ENCODE measurements at regions not wholly inside any gene's neighbourhood (a gene's known extent, or its start where the extent isn't known, plus 50 kb on each side); places are given as distances from the start of the nearest gene placed in this dataset.

DNA sequence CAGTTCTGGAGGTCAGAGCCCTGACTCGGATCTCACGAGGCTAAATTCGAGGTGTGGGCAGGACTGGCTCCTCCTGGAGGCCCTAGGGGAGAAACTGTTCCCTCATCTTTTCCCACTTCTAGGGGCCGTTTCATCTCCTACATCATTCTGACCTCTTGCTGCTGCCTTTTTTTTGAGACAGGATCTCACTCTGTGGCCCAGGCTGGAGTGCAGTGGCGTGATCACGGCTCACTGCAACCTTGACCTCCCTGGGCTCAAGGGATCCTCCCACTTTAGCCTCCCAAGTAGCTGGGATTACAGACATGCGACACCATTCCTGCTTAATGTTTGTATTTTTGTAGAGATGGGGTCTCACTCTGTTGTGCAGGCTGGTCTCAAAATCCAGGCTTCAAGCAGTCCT is 244.1 kb upstream of the GSE1 start:
- Histone ChIP-seq H3K4me2 (no peak overlapping the region), H3F3A (replicated peaks; ENCODE audit: insufficient read depth) (peaks cover 6% of the 10 kb centered on the region), H3K9me3 (no peaks in the 10 kb centered on the region), H3K79me2 (ENCODE audit: insufficient read depth) (peaks cover 12% of the 10 kb centered on the region; the same call in 1 of the 2 replicates), H3K4me3 (ENCODE audit: low read depth in 2 of 2, low read length in 1 of 2) (no peak overlapping the region), H3K27me3 (ENCODE audit: insufficient read depth) (no peaks in the 10 kb centered on the region), H2AFZ (ENCODE audit: low read depth) (no peak overlapping the region), H3K4me1 (ENCODE audit: control insufficient read depth in 1 of 2, insufficient read depth in 2 of 2, low read depth in 1 of 2, low read length in 1 of 2) (peaks cover 25 to 90% of the 10 kb centered on the region in 2 experiments), H3K9me2 (no peaks in the 10 kb centered on the region), H3K27ac (ENCODE audit: low read depth in 2 of 2, low read length in 1 of 2) (peak overlapping the region in 1 of 2 experiments; percentile 95; a peak in 1 of 4 replicates), H3K36me3 (replicated peaks in 1 of 2; ENCODE audit: control insufficient read depth in 1 of 2, insufficient read depth in 2 of 2, low read length in 1 of 2) (no peaks in the 10 kb centered on the region), H3K9ac (no peak overlapping the region), H4K20me1 (ENCODE audit: insufficient read depth) (no peaks in the 10 kb centered on the region)
- 94% methylated on average over 7 of the region's 7 CpGs for WGBS (ENCODE audit: low lambda C conversion rate)
- POLR2A ChIA-PET = interaction anchor here (0.6 kb wide), 1 partner anchor 194 kb away, joined by 4 read pairs; no protein-coding TSS in a partner anchor
- TF ChIP-seq, protein P1, sequence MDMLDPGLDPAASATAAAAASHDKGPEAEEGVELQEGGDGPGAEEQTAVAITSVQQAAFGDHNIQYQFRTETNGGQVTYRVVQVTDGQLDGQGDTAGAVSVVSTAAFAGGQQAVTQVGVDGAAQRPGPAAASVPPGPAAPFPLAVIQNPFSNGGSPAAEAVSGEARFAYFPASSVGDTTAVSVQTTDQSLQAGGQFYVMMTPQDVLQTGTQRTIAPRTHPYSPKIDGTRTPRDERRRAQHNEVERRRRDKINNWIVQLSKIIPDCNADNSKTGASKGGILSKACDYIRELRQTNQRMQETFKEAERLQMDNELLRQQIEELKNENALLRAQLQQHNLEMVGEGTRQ (IDR thresholded peaks at IDR 0.05; ENCODE audit: borderline replicate concordance, low read depth, low read length) = no peak
- TF ChIP-seq NFIC (IDR thresholded peaks at IDR 0.05; ENCODE audit: borderline replicate concordance) = no peak
- TF ChIP-seq PBX3 (IDR thresholded peaks at IDR 0.05) = no peak
- no peak for TF ChIP-seq IRF3 (IDR thresholded peaks at IDR 0.05; ENCODE audit: low read depth, low read length)
- TF ChIP-seq RFX5 (IDR thresholded peaks at IDR 0.05; ENCODE audit: low read length) = no peak
- TF ChIP-seq FOXM1 (IDR thresholded peaks at IDR 0.05; ENCODE audit: low read depth) = no peak
- TF ChIP-seq, protein P2, sequence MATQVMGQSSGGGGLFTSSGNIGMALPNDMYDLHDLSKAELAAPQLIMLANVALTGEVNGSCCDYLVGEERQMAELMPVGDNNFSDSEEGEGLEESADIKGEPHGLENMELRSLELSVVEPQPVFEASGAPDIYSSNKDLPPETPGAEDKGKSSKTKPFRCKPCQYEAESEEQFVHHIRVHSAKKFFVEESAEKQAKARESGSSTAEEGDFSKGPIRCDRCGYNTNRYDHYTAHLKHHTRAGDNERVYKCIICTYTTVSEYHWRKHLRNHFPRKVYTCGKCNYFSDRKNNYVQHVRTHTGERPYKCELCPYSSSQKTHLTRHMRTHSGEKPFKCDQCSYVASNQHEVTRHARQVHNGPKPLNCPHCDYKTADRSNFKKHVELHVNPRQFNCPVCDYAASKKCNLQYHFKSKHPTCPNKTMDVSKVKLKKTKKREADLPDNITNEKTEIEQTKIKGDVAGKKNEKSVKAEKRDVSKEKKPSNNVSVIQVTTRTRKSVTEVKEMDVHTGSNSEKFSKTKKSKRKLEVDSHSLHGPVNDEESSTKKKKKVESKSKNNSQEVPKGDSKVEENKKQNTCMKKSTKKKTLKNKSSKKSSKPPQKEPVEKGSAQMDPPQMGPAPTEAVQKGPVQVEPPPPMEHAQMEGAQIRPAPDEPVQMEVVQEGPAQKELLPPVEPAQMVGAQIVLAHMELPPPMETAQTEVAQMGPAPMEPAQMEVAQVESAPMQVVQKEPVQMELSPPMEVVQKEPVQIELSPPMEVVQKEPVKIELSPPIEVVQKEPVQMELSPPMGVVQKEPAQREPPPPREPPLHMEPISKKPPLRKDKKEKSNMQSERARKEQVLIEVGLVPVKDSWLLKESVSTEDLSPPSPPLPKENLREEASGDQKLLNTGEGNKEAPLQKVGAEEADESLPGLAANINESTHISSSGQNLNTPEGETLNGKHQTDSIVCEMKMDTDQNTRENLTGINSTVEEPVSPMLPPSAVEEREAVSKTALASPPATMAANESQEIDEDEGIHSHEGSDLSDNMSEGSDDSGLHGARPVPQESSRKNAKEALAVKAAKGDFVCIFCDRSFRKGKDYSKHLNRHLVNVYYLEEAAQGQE (IDR thresholded peaks at IDR 0.05; ENCODE audit: low read depth, low read length) = no peak
- DNase-seq = no peak
- CTCF ChIA-PET = interaction anchor here (0.6 to 15.0 kb wide), 25 partner anchors 12 to 247 kb away, joined by 3 to 144 read pairs (median 5); no protein-coding TSS in a partner anchor
